VCaP (cell line): ENCODE measurements at regions not wholly inside any gene's neighbourhood (a gene's known extent, or its start where the extent isn't known, plus 50 kb on each side); places are given as distances from the start of the nearest gene placed in this dataset.
"Not testable (repeated sequence)": the region's sequence is repeated elsewhere in the genome, so short reads cannot be mapped to it uniquely, and the experiment has no call there.

ENCODE experiments used
- H3K27ac ChIP-seq: fragments of 450-650 bp; 2 replicates; pipeline ENCODE4 v1.5.1; 2017
- TF ChIP-seq, protein P1 (sequence below): fragments of 450-650 bp; conservative IDR thresholded peaks from 2 replicates; pipeline ENCODE4 v1.5.1; 2017; ENCODE audit warnings: mild to moderate bottlenecking, moderate library complexity

GRCh38 chr3:105281989-105282388, 84.7 kb upstream of the ALCAM start:
- H3K27ac ChIP-seq, result no peak overlapping the region
- TF ChIP-seq, protein P1, sequence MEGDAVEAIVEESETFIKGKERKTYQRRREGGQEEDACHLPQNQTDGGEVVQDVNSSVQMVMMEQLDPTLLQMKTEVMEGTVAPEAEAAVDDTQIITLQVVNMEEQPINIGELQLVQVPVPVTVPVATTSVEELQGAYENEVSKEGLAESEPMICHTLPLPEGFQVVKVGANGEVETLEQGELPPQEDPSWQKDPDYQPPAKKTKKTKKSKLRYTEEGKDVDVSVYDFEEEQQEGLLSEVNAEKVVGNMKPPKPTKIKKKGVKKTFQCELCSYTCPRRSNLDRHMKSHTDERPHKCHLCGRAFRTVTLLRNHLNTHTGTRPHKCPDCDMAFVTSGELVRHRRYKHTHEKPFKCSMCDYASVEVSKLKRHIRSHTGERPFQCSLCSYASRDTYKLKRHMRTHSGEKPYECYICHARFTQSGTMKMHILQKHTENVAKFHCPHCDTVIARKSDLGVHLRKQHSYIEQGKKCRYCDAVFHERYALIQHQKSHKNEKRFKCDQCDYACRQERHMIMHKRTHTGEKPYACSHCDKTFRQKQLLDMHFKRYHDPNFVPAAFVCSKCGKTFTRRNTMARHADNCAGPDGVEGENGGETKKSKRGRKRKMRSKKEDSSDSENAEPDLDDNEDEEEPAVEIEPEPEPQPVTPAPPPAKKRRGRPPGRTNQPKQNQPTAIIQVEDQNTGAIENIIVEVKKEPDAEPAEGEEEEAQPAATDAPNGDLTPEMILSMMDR, result no peak

DNA sequence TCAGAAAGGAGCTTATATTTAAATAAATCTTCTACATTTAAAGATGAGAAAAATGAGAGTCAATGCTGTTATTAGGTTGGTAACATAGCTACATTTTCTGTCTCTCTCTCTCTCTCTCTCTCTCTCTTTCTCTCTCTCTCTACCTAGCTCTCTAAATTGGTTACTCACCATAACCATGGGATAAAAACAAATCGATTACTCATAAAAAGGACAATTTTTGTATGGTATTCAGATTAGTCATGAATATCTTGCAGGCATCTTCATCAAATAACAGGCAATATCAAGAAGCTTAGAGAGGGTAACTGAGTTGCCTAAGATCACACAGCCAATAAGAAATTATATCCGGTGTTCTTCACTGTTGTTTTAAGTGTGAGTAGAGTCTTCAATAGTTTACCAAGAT, 81.8 kb upstream of the ALCAM start:
- TF ChIP-seq, protein P1, result no peak
- no peak overlapping the region for H3K27ac ChIP-seq

GRCh38 chr3:105285653-105286241, 81.0 kb upstream of the ALCAM start:
- TF ChIP-seq, protein P1, result no peak
- no peak overlapping the region for H3K27ac ChIP-seq

GRCh38 chr3:105293441-105293840, 73.3 kb upstream of the ALCAM start:
- TF ChIP-seq, protein P1, result no peak
- H3K27ac ChIP-seq, result no peak overlapping the region

DNA sequence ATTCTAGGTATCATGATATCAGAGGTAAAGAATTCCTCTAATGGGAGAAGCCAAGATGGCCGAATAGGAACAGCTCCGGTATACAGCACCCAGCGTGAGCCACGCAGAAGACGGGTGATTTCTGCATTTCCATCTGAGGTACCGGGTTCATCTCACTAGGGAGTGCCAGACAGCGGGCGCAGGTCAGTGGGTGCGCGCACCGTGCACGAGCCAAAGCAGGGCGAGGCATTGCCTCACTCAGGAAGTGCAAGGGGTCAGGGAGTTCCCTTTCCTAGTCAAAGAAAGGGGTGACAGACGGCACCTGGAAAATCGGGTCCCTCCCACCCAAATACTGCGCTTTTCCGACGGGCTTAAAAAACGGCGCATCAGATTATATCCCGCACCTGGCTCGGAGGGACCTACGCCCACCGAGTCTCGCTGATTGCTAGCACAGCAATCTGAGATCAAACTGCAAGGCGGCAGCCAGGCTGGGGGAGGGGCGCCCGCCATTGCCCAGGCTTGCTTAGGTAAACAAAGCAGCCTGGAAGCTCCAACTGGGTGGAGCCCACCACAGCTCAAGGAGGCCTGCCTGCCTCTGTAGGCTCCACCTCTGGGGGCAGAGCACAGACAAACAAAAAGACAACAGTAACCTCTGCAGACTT, 70.4 kb upstream of the ALCAM start:
- H3K27ac ChIP-seq, result not testable (repeated sequence)

DNA sequence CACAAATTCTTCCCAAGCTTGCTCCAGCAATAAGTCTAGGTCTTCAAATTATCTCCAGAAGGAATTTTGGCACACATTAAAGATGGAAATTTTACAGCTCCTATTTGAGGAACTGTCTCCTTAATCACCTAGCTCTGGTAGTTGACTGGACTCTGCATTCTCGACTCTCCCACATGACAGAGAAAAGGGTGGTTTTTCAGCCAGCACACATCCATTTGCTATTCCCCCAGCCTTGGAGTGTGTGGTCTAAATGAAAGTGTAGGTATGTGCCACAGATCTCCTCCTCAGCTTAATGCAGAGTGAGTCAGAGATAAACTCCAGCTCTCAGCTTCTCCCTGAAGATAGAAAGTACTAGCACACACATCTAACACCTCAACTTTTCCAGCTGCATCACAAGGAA, 62.2 kb upstream of the ALCAM start:
- no peak overlapping the region for H3K27ac ChIP-seq
- TF ChIP-seq, protein P1, result no peak

- TF ChIP-seq, protein P1, result no peak
- no peak overlapping the region for H3K27ac ChIP-seq
Measured at GRCh38 chr3:105315144-105315543, 51.6 kb upstream of the ALCAM start.

- H3K27ac ChIP-seq, result no peak overlapping the region
- TF ChIP-seq, protein P1, result no peak
Measured at GRCh38 chr3:105315815-105316214, 50.9 kb upstream of the ALCAM start.
